ENCODE measurements at regions not wholly inside any gene's neighbourhood (a gene's known extent, or its start where the extent isn't known, plus 50 kb on each side); places are given as distances from the start of the nearest gene placed in this dataset.

GRCh38 chr6:157772820-157773219, 50.2 kb upstream of the SNX9 start:
- TF ChIP-seq CTCF (IDR thresholded peaks at IDR 0.05) (no peak), POLR2AphosphoS5 (IDR thresholded peaks at IDR 0.05) (no peak), EP300 (IDR thresholded peaks at IDR 0.05; ENCODE audit: low read depth) (no peak), POLR2A (IDR thresholded peaks at IDR 0.05) (no peak)
